Right lobe of liver (tissue), 4 donors: ENCODE measurements at regions not wholly inside any gene's neighbourhood (a gene's known extent, or its start where the extent isn't known, plus 50 kb on each side); places are given as distances from the start of the nearest gene placed in this dataset.

Experiments used
- POLR2A ChIP-seq: fragments of 450-650 bp; IDR thresholded peaks from one replicate; pipeline ENCODE4 v1.6.1; 2017; ENCODE audit warnings: antibody characterized with exemption, mild to moderate bottlenecking
- TF ChIP-seq, protein P1 (sequence below), 4 donors: fragments of 200-600 bp in 3 of 4; fragments of 450-650 bp in 1 of 4; IDR thresholded peaks; one replicate each; pipeline versions ENCODE4 v1.5.1 to v1.8.0; 2016 to 2022; ENCODE audit warnings: antibody characterized with exemption in 4 of 4, mild to moderate bottlenecking in 2 of 4
- donor health status: DM: no; HTN: no; CAD: no.
- donor health status: DM: no; HTN: no; CAD: no.
- donor health status: DM: no; HTN: yes; CAD: no.

DNA sequence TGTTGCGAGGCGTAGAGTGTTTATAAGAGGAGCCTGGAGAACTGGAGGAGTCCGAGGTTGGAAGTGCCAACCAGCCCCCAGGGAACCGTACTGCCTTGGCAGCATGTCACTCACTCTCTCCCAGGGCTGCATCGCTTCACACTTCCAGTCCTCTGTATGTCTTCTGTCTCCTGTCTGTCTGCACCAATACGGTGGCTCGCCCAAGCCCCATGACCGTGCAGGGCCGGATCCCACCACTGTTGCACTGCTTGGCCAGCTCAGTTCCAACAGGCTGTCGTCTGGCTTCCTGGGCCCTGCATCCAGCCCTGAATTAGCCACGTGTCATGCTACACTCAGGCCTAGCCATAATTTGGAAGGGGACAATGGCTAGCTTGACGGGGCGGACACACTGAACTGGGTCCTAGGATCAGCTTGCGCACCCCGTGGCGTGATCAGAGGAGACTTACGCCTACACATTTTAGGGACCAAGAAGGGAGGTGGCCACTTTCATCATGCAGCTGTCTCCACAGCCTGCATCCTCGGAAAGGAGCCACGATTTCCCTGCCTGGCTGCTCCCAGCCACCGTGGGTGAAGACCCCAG, 147.1 kb downstream of the URI1 start:
- TF ChIP-seq, protein P1, sequence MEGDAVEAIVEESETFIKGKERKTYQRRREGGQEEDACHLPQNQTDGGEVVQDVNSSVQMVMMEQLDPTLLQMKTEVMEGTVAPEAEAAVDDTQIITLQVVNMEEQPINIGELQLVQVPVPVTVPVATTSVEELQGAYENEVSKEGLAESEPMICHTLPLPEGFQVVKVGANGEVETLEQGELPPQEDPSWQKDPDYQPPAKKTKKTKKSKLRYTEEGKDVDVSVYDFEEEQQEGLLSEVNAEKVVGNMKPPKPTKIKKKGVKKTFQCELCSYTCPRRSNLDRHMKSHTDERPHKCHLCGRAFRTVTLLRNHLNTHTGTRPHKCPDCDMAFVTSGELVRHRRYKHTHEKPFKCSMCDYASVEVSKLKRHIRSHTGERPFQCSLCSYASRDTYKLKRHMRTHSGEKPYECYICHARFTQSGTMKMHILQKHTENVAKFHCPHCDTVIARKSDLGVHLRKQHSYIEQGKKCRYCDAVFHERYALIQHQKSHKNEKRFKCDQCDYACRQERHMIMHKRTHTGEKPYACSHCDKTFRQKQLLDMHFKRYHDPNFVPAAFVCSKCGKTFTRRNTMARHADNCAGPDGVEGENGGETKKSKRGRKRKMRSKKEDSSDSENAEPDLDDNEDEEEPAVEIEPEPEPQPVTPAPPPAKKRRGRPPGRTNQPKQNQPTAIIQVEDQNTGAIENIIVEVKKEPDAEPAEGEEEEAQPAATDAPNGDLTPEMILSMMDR (IDR thresholded peaks at IDR 0.05): no peak
- TF ChIP-seq POLR2A: no peak
